Liver (tissue), 8 donors: ENCODE measurements at regions not wholly inside any gene's neighbourhood (a gene's known extent, or its start where the extent isn't known, plus 50 kb on each side); places are given as distances from the start of the nearest gene placed in this dataset.

Experiments used
- DNase-seq: peaks from one replicate; pipeline ENCODE4 v3.0.0-alpha.2; 2017; ENCODE audit warnings: low spot score
- H3K27ac ChIP-seq, 2 donors: one replicate each; pipeline ENCODE4 v1.7.0; 2013; ENCODE audit warnings: inconsistent platforms in 2 of 2, low read length in 2 of 2, control low read depth in 1 of 2, low read depth in 1 of 2, mild to moderate bottlenecking in 1 of 2
- H3K27me3 ChIP-seq, 4 donors: one replicate each; pipeline versions ENCODE4 v1.6.1 to v1.7.0; 2013; ENCODE audit warnings: low read length in 3 of 4, inconsistent platforms in 1 of 4, mild to moderate bottlenecking in 1 of 4, moderate library complexity in 1 of 4; ENCODE audit not compliant: control insufficient read depth in 4 of 4, insufficient read depth in 4 of 4
- H3K36me3 ChIP-seq, 4 donors: one replicate each; pipeline versions ENCODE4 v1.6.1 to v1.7.0; 2013; ENCODE audit warnings: low read length in 3 of 4, mild to moderate bottlenecking in 3 of 4, low read depth in 1 of 4, moderate library complexity in 1 of 4; ENCODE audit not compliant: control insufficient read depth in 4 of 4, insufficient read depth in 3 of 4
- H3K4me1 ChIP-seq, 4 donors: one replicate each; pipeline versions ENCODE4 v1.6.1 to v1.7.0; 2013; ENCODE audit warnings: low read length in 3 of 4, mild to moderate bottlenecking in 3 of 4, moderate library complexity in 1 of 4; ENCODE audit not compliant: control insufficient read depth in 4 of 4, insufficient read depth in 4 of 4
- H3K4me3 ChIP-seq, 3 donors: one replicate each; pipeline versions ENCODE4 v1.6.1 to v1.7.0; 2013; ENCODE audit warnings: low read length in 3 of 3, control low read depth in 1 of 3, low read depth in 1 of 3, mild to moderate bottlenecking in 1 of 3
- H3K9ac ChIP-seq, 2 donors: one replicate each; pipeline ENCODE4 v1.7.0; 2013; ENCODE audit warnings: low read length in 2 of 2, mild to moderate bottlenecking in 2 of 2, moderate library complexity in 2 of 2, control low read depth in 1 of 2, low read depth in 1 of 2
- H3K9me3 ChIP-seq, 4 donors: one replicate each; pipeline versions ENCODE4 v1.6.1 to v1.7.0; 2013; ENCODE audit warnings: low read length in 3 of 4; ENCODE audit not compliant: control insufficient read depth in 4 of 4
- ATF3 ChIP-seq: IDR thresholded peaks from 2 replicates; pipeline ENCODE4 v1.6.1; 2016; ENCODE audit warnings: antibody characterized with exemption
- CTCF ChIP-seq: fragments of 150-350 bp; IDR thresholded peaks from 2 replicates; pipeline ENCODE4 v1.5.1; 2017; ENCODE audit warnings: improper control_type of control experiment, low read depth, low read length; ENCODE audit not compliant: missing input control
- EGR1 ChIP-seq, 2 donors: IDR thresholded peaks; 2 replicates each; pipeline ENCODE4 v1.6.1; 2016 to 2018; ENCODE audit warnings: antibody characterized with exemption in 2 of 2, low read depth in 2 of 2
- FOXA1 ChIP-seq: IDR thresholded peaks from 2 replicates; pipeline ENCODE4 v1.6.1; 2016; ENCODE audit warnings: antibody characterized with exemption
- FOXA2 ChIP-seq: IDR thresholded peaks from 2 replicates; pipeline ENCODE4 v1.6.1; 2016; ENCODE audit warnings: antibody characterized with exemption
- GABPA ChIP-seq, 2 donors: IDR thresholded peaks in 1 of 2; conservative IDR thresholded peaks in 1 of 2; 2 replicates each; pipeline ENCODE4 v1.6.1; 2016; ENCODE audit warnings: antibody characterized with exemption in 2 of 2, mild to moderate bottlenecking in 1 of 2, moderate library complexity in 1 of 2
- HNF4A ChIP-seq, 2 donors: conservative IDR thresholded peaks; 2 replicates each; pipeline ENCODE4 v1.6.1; 2016; ENCODE audit warnings: antibody characterized with exemption in 2 of 2, mild to moderate bottlenecking in 2 of 2
- HNF4G ChIP-seq: IDR thresholded peaks from 2 replicates; pipeline ENCODE4 v1.6.1; 2016; ENCODE audit warnings: antibody characterized with exemption
- JUND ChIP-seq, 2 donors: IDR thresholded peaks; 2 replicates each; pipeline ENCODE4 v1.6.1; 2016; ENCODE audit warnings: antibody characterized with exemption in 2 of 2
- MAX ChIP-seq: IDR thresholded peaks from 2 replicates; pipeline ENCODE4 v1.6.1; 2016; ENCODE audit warnings: antibody characterized with exemption
- NR2F2 ChIP-seq: IDR thresholded peaks from 2 replicates; pipeline ENCODE4 v1.6.1; 2016; ENCODE audit warnings: antibody characterized with exemption
- RAD21 ChIP-seq, 2 donors: IDR thresholded peaks; 2 replicates each; pipeline ENCODE4 v1.6.1; 2016; ENCODE audit warnings: antibody characterized with exemption in 2 of 2, mild to moderate bottlenecking in 2 of 2
- RXRA ChIP-seq, 2 donors: IDR thresholded peaks; 2 replicates each; pipeline ENCODE4 v1.6.1; 2017 to 2018; ENCODE audit warnings: antibody characterized with exemption in 2 of 2, mild to moderate bottlenecking in 1 of 2
- SP1 ChIP-seq: IDR thresholded peaks from 2 replicates; pipeline ENCODE4 v1.6.1; 2018; ENCODE audit warnings: antibody characterized with exemption, mild to moderate bottlenecking
- TAF1 ChIP-seq: conservative IDR thresholded peaks from 2 replicates; pipeline ENCODE4 v1.6.1; 2016; ENCODE audit warnings: antibody characterized with exemption, mild to moderate bottlenecking
- YY1 ChIP-seq: IDR thresholded peaks from 2 replicates; pipeline ENCODE4 v1.6.1; 2016; ENCODE audit warnings: antibody characterized with exemption, mild to moderate bottlenecking
- ZBTB33 ChIP-seq: IDR thresholded peaks from 2 replicates; pipeline ENCODE4 v1.6.1; 2016; ENCODE audit warnings: antibody characterized with exemption
- WGBS: extraction: QIAGEN DNeasy Blood & Tissue Kit; methylation state at CpG from one replicate; pipeline ENCODE4 v1.1.7; 2013; 5-methylcytosine and 5-hydroxymethylcytosine counted together
- donor health status: healthy.
- donor health status: healthy.
- donor health status: healthy.
- donor health status: healthy.
- donor health status: healthy.

GRCh38 chr4:58247792-58248191 lies 1137.6 kb upstream of the IGFBP7 start:
- Histone ChIP-seq H3K27me3 (peaks cover 0 to 2% (median 0%) of the 10 kb centered on the region in 4 donors), H3K4me1 (no peaks in the 10 kb centered on the region), H3K36me3 (no peaks in the 10 kb centered on the region), H3K27ac (no peak overlapping the region), H3K9ac (no peak overlapping the region), H3K9me3 (no peaks in the 10 kb centered on the region), H3K4me3 (no peak overlapping the region)
- no peak for DNase-seq
- TF ChIP-seq JUND (IDR thresholded peaks at IDR 0.05) (no peak), MAX (no peak), FOXA1 (no peak), GABPA (IDR thresholded peaks at IDR 0.05 in 1 of 2, conservative IDR thresholded peaks at IDR 0.05 in 1 of 2) (no peak), RAD21 (IDR thresholded peaks at IDR 0.05) (no peak), ATF3 (no peak), EGR1 (IDR thresholded peaks at IDR 0.05; ENCODE audit: low read depth in 2 of 2) (no peak), RXRA (IDR thresholded peaks at IDR 0.05) (no peak), HNF4G (no peak), HNF4A (conservative IDR thresholded peaks at IDR 0.05) (no peak), CTCF (no peak)
- WGBS: 33% methylated on average over 3 of the region's 3 CpGs

GRCh38 chr4:58225460-58225859 lies 1115.3 kb upstream of the IGFBP7 start:
- no peak for TF ChIP-seq FOXA2
- 76% methylated on average over 1 of the region's 1 CpG for WGBS

GRCh38 chr4:58219179-58219578 lies 1109.0 kb upstream of the IGFBP7 start:
- WGBS: 53% methylated on average over 2 of the region's 2 CpGs
- H3K27ac ChIP-seq: no peak overlapping the region
- DNase-seq: no peak
- H3K36me3 ChIP-seq: no peaks in the 10 kb centered on the region
- H3K9ac ChIP-seq: no peak overlapping the region
- no peak overlapping the region for H3K4me3 ChIP-seq
- no peaks in the 10 kb centered on the region for H3K9me3 ChIP-seq
- no peaks in the 10 kb centered on the region for H3K27me3 ChIP-seq
- H3K4me1 ChIP-seq: no peaks in the 10 kb centered on the region
- no peak for TF ChIP-seq YY1
- TF ChIP-seq GABPA (IDR thresholded peaks at IDR 0.05 in 1 of 2, conservative IDR thresholded peaks at IDR 0.05 in 1 of 2): no peak
- TF ChIP-seq EGR1 (IDR thresholded peaks at IDR 0.05; ENCODE audit: low read depth in 2 of 2): no peak
- no peak for TF ChIP-seq NR2F2
- no peak for TF ChIP-seq RXRA (IDR thresholded peaks at IDR 0.05)
- no peak for TF ChIP-seq ATF3
- TF ChIP-seq SP1: no peak
- TF ChIP-seq ZBTB33: no peak
- TF ChIP-seq JUND (IDR thresholded peaks at IDR 0.05): no peak
- TF ChIP-seq CTCF: no peak
- no peak for TF ChIP-seq MAX
- TF ChIP-seq FOXA2: no peak
- TF ChIP-seq TAF1: no peak

More at GRCh38 chr4:58225460-58225859, 1115.3 kb upstream of the IGFBP7 start:
- DNase-seq: no peak
- Histone ChIP-seq H3K36me3 (no peaks in the 10 kb centered on the region), H3K4me1 (no peaks in the 10 kb centered on the region), H3K4me3 (no peak overlapping the region), H3K9me3 (no peaks in the 10 kb centered on the region), H3K9ac (no peak overlapping the region), H3K27me3 (no peaks in the 10 kb centered on the region), H3K27ac (no peak overlapping the region)
